ENCODE measurements at regions not wholly inside any gene's neighbourhood (a gene's known extent, or its start where the extent isn't known, plus 50 kb on each side); places are given as distances from the start of the nearest gene placed in this dataset.

GRCh38 chr9:13629067-13629466 lies 349.6 kb upstream of the MPDZ start:
- ATAC-seq (ENCODE audit: low read depth) (no peak), DNase-seq (no peak)
- intact Hi-C loops (cut with micrococcal nuclease), result no loop called here
- no peaks in the 10 kb centered on the region for H3K27me3 Mint-ChIP-seq
- no peak for TF ChIP-seq CTCF (IDR thresholded peaks at IDR 0.05)
- POLR2A ChIA-PET, result no interaction called here
- CTCF ChIA-PET, result no interaction called here
- no peaks in the 10 kb centered on the region for H3K36me3 Mint-ChIP-seq (ENCODE audit: low read depth)
- peaks cover 9% of the 10 kb centered on the region for H3K9me3 Mint-ChIP-seq
- H3K4me1 Mint-ChIP-seq, result no peaks in the 10 kb centered on the region
- H3K27ac Mint-ChIP-seq, result no peak overlapping the region
- no peak overlapping the region for H3K4me3 Mint-ChIP-seq

- H3K4me3 Mint-ChIP-seq, result no peak overlapping the region
These were observed 349.0 kb upstream of the MPDZ start for GRCh38 chr9:13628526-13628925.

GRCh38 chr9:13627502-13627901 lies 348.0 kb upstream of the MPDZ start:
- ATAC-seq (ENCODE audit: low read depth), result no peak
- peaks cover 9% of the 10 kb centered on the region for H3K9me3 Mint-ChIP-seq

More at GRCh38 chr9:13628526-13628925, 349.0 kb upstream of the MPDZ start:
- Mint-ChIP-seq H3K4me1 (no peaks in the 10 kb centered on the region), H3K9me3 (peaks cover 9% of the 10 kb centered on the region), H3K36me3 (ENCODE audit: low read depth) (no peaks in the 10 kb centered on the region), H3K27me3 (no peaks in the 10 kb centered on the region), H3K27ac (no peak overlapping the region)
- POLR2A ChIA-PET, result no interaction called here
- no peak for DNase-seq
- intact Hi-C loops (cut with micrococcal nuclease), result no loop called here
- CTCF ChIA-PET, result no interaction called here
- ATAC-seq (ENCODE audit: low read depth), result no peak
- TF ChIP-seq CTCF (IDR thresholded peaks at IDR 0.05), result no peak

GRCh38 chr9:13627071-13627470 lies 347.6 kb upstream of the MPDZ start:
- no peak for ATAC-seq (ENCODE audit: low read depth)
- CTCF ChIA-PET, result no interaction called here
- Mint-ChIP-seq H3K27me3 (no peaks in the 10 kb centered on the region), H3K4me3 (no peak overlapping the region), H3K9me3 (peaks cover 9% of the 10 kb centered on the region), H3K36me3 (ENCODE audit: low read depth) (no peaks in the 10 kb centered on the region), H3K27ac (no peak overlapping the region), H3K4me1 (no peaks in the 10 kb centered on the region)
- no peak for DNase-seq
- POLR2A ChIA-PET, result no interaction called here
- TF ChIP-seq CTCF (IDR thresholded peaks at IDR 0.05), result no peak
- intact Hi-C loops (cut with micrococcal nuclease), result no loop called here

More at GRCh38 chr9:13627502-13627901, 348.0 kb upstream of the MPDZ start:
- Mint-ChIP-seq H3K27me3 (no peaks in the 10 kb centered on the region), H3K4me1 (no peaks in the 10 kb centered on the region), H3K36me3 (ENCODE audit: low read depth) (no peaks in the 10 kb centered on the region), H3K27ac (no peak overlapping the region), H3K4me3 (no peak overlapping the region)
- POLR2A ChIA-PET, result no interaction called here
- no peak for TF ChIP-seq CTCF (IDR thresholded peaks at IDR 0.05)
- CTCF ChIA-PET, result no interaction called here
- DNase-seq, result no peak
- intact Hi-C loops (cut with micrococcal nuclease), result no loop called here

- ATAC-seq (ENCODE audit: low read depth), result no peak
- Mint-ChIP-seq H3K27ac (no peak overlapping the region), H3K4me1 (no peaks in the 10 kb centered on the region), H3K4me3 (no peak overlapping the region), H3K36me3 (ENCODE audit: low read depth) (no peaks in the 10 kb centered on the region), H3K9me3 (peaks cover 7% of the 10 kb centered on the region), H3K27me3 (no peaks in the 10 kb centered on the region)
- no peak for TF ChIP-seq CTCF (IDR thresholded peaks at IDR 0.05)
- intact Hi-C loops (cut with micrococcal nuclease), result no loop called here
- ChIA-PET CTCF (no interaction called here), POLR2A (no interaction called here)
- DNase-seq, result no peak
These were observed 347.1 kb upstream of the MPDZ start for GRCh38 chr9:13626601-13627000.
